BE2C (cell line): ENCODE measurements at regions not wholly inside any gene's neighbourhood (a gene's known extent, or its start where the extent isn't known, plus 50 kb on each side); places are given as distances from the start of the nearest gene placed in this dataset.

ENCODE experiments used
- DNase-seq: peaks from one replicate; pipeline ENCODE4 v3.0.0-alpha.2; 2020
- H3K27me3 ChIP-seq: fragments of 250-450 bp; sonication (Bioruptor Pico); 2 replicates; pipeline ENCODE4 v1.5.1; 2020; ENCODE audit warnings: mild to moderate bottlenecking
- H3K36me3 ChIP-seq: fragments of 250-450 bp; sonication (Bioruptor Pico); 2 replicates; pipeline ENCODE4 v1.5.1; 2020; ENCODE audit warnings: mild to moderate bottlenecking
- H3K4me1 ChIP-seq: fragments of 250-450 bp; sonication (Bioruptor Pico); 2 replicates; pipeline ENCODE4 v1.5.1; 2020
- H3K4me3 ChIP-seq: 2 replicates; pipeline ENCODE4 v1.5.1; 2011; ENCODE audit warnings: low read depth, low read length
- H3K9me3 ChIP-seq: fragments of 250-450 bp; sonication (Bioruptor Pico); 2 replicates; pipeline ENCODE4 v1.5.1; 2020
- CTCF ChIP-seq: IDR thresholded peaks from 2 replicates; pipeline ENCODE4 v1.5.1; 2012; ENCODE audit warnings: mild to moderate bottlenecking, low read depth, low read length

- no peaks in the 10 kb centered on the region for H3K36me3 ChIP-seq
- no peaks in the 10 kb centered on the region; the same call in 1 of the 2 replicates for H3K4me1 ChIP-seq
- peaks cover 8% of the 10 kb centered on the region for H3K27me3 ChIP-seq
- no peak for TF ChIP-seq CTCF
- H3K4me3 ChIP-seq, result no peak overlapping the region
- no peaks in the 10 kb centered on the region for H3K9me3 ChIP-seq
- no peak for DNase-seq
Observed at GRCh38 chr2:236684504-236685256, 115.1 kb downstream of the ACKR3 start.

GRCh38 chr2:236685361-236685760, 115.7 kb downstream of the ACKR3 start:
- no peaks in the 10 kb centered on the region for H3K36me3 ChIP-seq
- DNase-seq, result no peak
- peaks cover 8% of the 10 kb centered on the region for H3K27me3 ChIP-seq
- no peaks in the 10 kb centered on the region for H3K9me3 ChIP-seq
- H3K4me3 ChIP-seq, result no peak overlapping the region
- no peak for TF ChIP-seq CTCF
- no peaks in the 10 kb centered on the region; the same call in 1 of the 2 replicates for H3K4me1 ChIP-seq

GRCh38 chr2:236685979-236686520, 116.4 kb downstream of the ACKR3 start:
- TF ChIP-seq CTCF, result no peak
- Histone ChIP-seq H3K4me3 (no peak overlapping the region), H3K36me3 (no peaks in the 10 kb centered on the region), H3K4me1 (no peaks in the 10 kb centered on the region; the same call in 1 of the 2 replicates), H3K27me3 (peaks cover 11% of the 10 kb centered on the region), H3K9me3 (no peaks in the 10 kb centered on the region)
- DNase-seq, result no peak

- no peak for DNase-seq
- no peaks in the 10 kb centered on the region for H3K9me3 ChIP-seq
- H3K4me1 ChIP-seq, result no peaks in the 10 kb centered on the region; the same call in 1 of the 2 replicates
- no peak for TF ChIP-seq CTCF
- peaks cover 11% of the 10 kb centered on the region for H3K27me3 ChIP-seq
- no peak overlapping the region for H3K4me3 ChIP-seq
- no peaks in the 10 kb centered on the region for H3K36me3 ChIP-seq
Observed at GRCh38 chr2:236686561-236686960, 116.9 kb downstream of the ACKR3 start.

- no peaks in the 10 kb centered on the region; the same call in 1 of the 2 replicates for H3K4me1 ChIP-seq
- no peaks in the 10 kb centered on the region for H3K9me3 ChIP-seq
- TF ChIP-seq CTCF, result no peak
- no peaks in the 10 kb centered on the region for H3K36me3 ChIP-seq
- H3K27me3 ChIP-seq, result peaks cover 11% of the 10 kb centered on the region
- no peak for DNase-seq
- H3K4me3 ChIP-seq, result no peak overlapping the region
Observed at GRCh38 chr2:236687296-236687965, 117.8 kb downstream of the ACKR3 start.
